DND-41 (cell line): ENCODE measurements at regions not wholly inside any gene's neighbourhood (a gene's known extent, or its start where the extent isn't known, plus 50 kb on each side); places are given as distances from the start of the nearest gene placed in this dataset.

ENCODE experiments used
- CTCF ChIP-seq: IDR thresholded peaks from 2 replicates; pipeline ENCODE4 v1.5.1; 2012; ENCODE audit warnings: borderline replicate concordance, low read length, moderate library complexity, mild to moderate bottlenecking; ENCODE audit not compliant: poor library complexity, severe bottlenecking; ENCODE audit errors: extremely low read depth
- EZH2 ChIP-seq: IDR thresholded peaks from 3 replicates; pipeline ENCODE4 v1.6.1; 2012; ENCODE audit warnings: borderline replicate concordance, low read depth, mild to moderate bottlenecking, moderate library complexity, low read length, inconsistent platforms; ENCODE audit not compliant: severe bottlenecking

- TF ChIP-seq CTCF (no peak), EZH2 (no peak)
Measured at GRCh38 chr6:4296552-4296951, 161.2 kb upstream of the ECI2 start.
